ENCODE measurements at regions not wholly inside any gene's neighbourhood (a gene's known extent, or its start where the extent isn't known, plus 50 kb on each side); places are given as distances from the start of the nearest gene placed in this dataset.

- TF ChIP-seq, protein P1, sequence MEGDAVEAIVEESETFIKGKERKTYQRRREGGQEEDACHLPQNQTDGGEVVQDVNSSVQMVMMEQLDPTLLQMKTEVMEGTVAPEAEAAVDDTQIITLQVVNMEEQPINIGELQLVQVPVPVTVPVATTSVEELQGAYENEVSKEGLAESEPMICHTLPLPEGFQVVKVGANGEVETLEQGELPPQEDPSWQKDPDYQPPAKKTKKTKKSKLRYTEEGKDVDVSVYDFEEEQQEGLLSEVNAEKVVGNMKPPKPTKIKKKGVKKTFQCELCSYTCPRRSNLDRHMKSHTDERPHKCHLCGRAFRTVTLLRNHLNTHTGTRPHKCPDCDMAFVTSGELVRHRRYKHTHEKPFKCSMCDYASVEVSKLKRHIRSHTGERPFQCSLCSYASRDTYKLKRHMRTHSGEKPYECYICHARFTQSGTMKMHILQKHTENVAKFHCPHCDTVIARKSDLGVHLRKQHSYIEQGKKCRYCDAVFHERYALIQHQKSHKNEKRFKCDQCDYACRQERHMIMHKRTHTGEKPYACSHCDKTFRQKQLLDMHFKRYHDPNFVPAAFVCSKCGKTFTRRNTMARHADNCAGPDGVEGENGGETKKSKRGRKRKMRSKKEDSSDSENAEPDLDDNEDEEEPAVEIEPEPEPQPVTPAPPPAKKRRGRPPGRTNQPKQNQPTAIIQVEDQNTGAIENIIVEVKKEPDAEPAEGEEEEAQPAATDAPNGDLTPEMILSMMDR (IDR thresholded peaks at IDR 0.05): no peak
- no peak for TF ChIP-seq POLR2A (IDR thresholded peaks at IDR 0.05)
Measured at GRCh38 chr10:56508562-56508961, 147.5 kb upstream of the ZWINT start.
